A673 (cell line): ENCODE measurements at regions not wholly inside any gene's neighbourhood (a gene's known extent, or its start where the extent isn't known, plus 50 kb on each side); places are given as distances from the start of the nearest gene placed in this dataset.

ENCODE experiments used
- BruUV-seq: library from RNA; stranded (reverse); fragments of 400-500 nt; replicated peaks from 2 replicates; lab custom pipeline; 2021; lab: Mats Ljungman, UMichigan
- CTCF ChIA-PET: fragments of 300-600 bp; sonication (Branson Sonifier 250); formaldehyde crosslinking; loops from one replicate; lab custom pipeline; 2022; ENCODE audit warnings: antibody characterized with exemption; lab: Charles Lee
- POLR2A ChIA-PET: fragments of 300-600 bp; sonication (Branson Sonifier 250); formaldehyde crosslinking; loops from one replicate; lab custom pipeline; 2022; ENCODE audit warnings: antibody characterized with exemption; ENCODE audit not compliant: low non-redundant PET; lab: Charles Lee
- DNase-seq: peaks from one replicate; pipeline ENCODE4 v3.0.0-alpha.2; 2015; ENCODE audit warnings: low spot score
- H3K27ac ChIP-seq: fragments of 200-600 bp; sonication (generic); 2 replicates; pipeline ENCODE4 v1.5.1; 2016; ENCODE audit warnings: mixed run types, low read depth, mild to moderate bottlenecking, mixed read lengths, antibody characterized with exemption, low read length; ENCODE audit not compliant: poor library complexity, severe bottlenecking
- H3K27me3 ChIP-seq: fragments of 200-600 bp; sonication (generic); replicated peaks from 2 replicates; pipeline ENCODE4 v1.6.1; 2017; ENCODE audit warnings: mixed run types, low read depth, mild to moderate bottlenecking, mixed read lengths, antibody characterized with exemption, low read length; ENCODE audit not compliant: insufficient read depth, poor library complexity
- H3K36me3 ChIP-seq: fragments of 200-600 bp; sonication (generic); 2 replicates; pipeline ENCODE4 v1.6.1; 2016; ENCODE audit warnings: mixed run types, mild to moderate bottlenecking, mixed read lengths, antibody characterized with exemption, low read length; ENCODE audit not compliant: insufficient read depth, poor library complexity, severe bottlenecking
- H3K4me1 ChIP-seq: fragments of 200-600 bp; sonication (generic); 2 replicates; pipeline ENCODE4 v1.6.1; 2017; ENCODE audit warnings: mixed run types, mild to moderate bottlenecking, mixed read lengths, antibody characterized with exemption, low read length; ENCODE audit not compliant: insufficient read depth, poor library complexity, severe bottlenecking
- H3K4me3 ChIP-seq: fragments of 200-600 bp; sonication (generic); 2 replicates; pipeline ENCODE4 v1.5.1; 2016; ENCODE audit warnings: low read depth, mixed run types, mild to moderate bottlenecking, mixed read lengths, low read length; ENCODE audit not compliant: poor library complexity, severe bottlenecking
- H3K9me3 ChIP-seq: fragments of 200-600 bp; sonication (generic); 2 replicates; pipeline ENCODE4 v1.6.1; 2016; ENCODE audit warnings: mixed run types, low read depth, mild to moderate bottlenecking, mixed read lengths, antibody characterized with exemption, low read length; ENCODE audit not compliant: poor library complexity, severe bottlenecking
- EZH2 ChIP-seq: fragments of 200-600 bp; sonication (generic); IDR thresholded peaks from 2 replicates; pipeline ENCODE4 v1.6.1; 2017; ENCODE audit warnings: borderline replicate concordance, low read depth, mild to moderate bottlenecking, mixed read lengths, antibody characterized with exemption, low read length; ENCODE audit not compliant: poor library complexity, severe bottlenecking
- intact Hi-C: fragments of 100-400 bp; cut with micrococcal nuclease; formaldehyde crosslinking; loops from one replicate; pipeline ENCODE4 v1.10.0; 2022; ENCODE audit not compliant: unreplicated experiment
- TF ChIP-seq, protein P1 (sequence below): fragments of 300-800, 200-600 bp; sonication (generic); conservative IDR thresholded peaks from 2 replicates; pipeline ENCODE4 v1.5.1; 2017; ENCODE audit warnings: low read depth, mild to moderate bottlenecking, antibody characterized with exemption, low read length, moderate library complexity, mixed read lengths

GRCh38 chr2:167758292-167758691 lies 489.1 kb downstream of the STK39 start:
- H3K9me3 ChIP-seq, result no peaks in the 10 kb centered on the region
- ChIA-PET CTCF (no interaction called here), POLR2A (no interaction called here)
- H3K27me3 ChIP-seq, result no peaks in the 10 kb centered on the region
- DNase-seq, result no peak
- intact Hi-C loops, result no loop called here
- no peaks in the 10 kb centered on the region for H3K36me3 ChIP-seq
- H3K4me3 ChIP-seq, result no peak overlapping the region
- no peaks in the 10 kb centered on the region for H3K4me1 ChIP-seq
- H3K27ac ChIP-seq, result no peak overlapping the region
- no TSS peak for BruUV-seq
- TF ChIP-seq, protein P1, sequence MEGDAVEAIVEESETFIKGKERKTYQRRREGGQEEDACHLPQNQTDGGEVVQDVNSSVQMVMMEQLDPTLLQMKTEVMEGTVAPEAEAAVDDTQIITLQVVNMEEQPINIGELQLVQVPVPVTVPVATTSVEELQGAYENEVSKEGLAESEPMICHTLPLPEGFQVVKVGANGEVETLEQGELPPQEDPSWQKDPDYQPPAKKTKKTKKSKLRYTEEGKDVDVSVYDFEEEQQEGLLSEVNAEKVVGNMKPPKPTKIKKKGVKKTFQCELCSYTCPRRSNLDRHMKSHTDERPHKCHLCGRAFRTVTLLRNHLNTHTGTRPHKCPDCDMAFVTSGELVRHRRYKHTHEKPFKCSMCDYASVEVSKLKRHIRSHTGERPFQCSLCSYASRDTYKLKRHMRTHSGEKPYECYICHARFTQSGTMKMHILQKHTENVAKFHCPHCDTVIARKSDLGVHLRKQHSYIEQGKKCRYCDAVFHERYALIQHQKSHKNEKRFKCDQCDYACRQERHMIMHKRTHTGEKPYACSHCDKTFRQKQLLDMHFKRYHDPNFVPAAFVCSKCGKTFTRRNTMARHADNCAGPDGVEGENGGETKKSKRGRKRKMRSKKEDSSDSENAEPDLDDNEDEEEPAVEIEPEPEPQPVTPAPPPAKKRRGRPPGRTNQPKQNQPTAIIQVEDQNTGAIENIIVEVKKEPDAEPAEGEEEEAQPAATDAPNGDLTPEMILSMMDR, result no peak
- TF ChIP-seq EZH2, result no peak

- Histone ChIP-seq H3K4me3 (no peak overlapping the region), H3K4me1 (no peaks in the 10 kb centered on the region), H3K27me3 (no peaks in the 10 kb centered on the region), H3K9me3 (no peaks in the 10 kb centered on the region), H3K27ac (no peak overlapping the region), H3K36me3 (no peaks in the 10 kb centered on the region)
- peak; percentile 43 for DNase-seq
- intact Hi-C loops, result no loop called here
- no TSS peak for BruUV-seq
- CTCF ChIA-PET, result no interaction called here
- TF ChIP-seq, protein P1, result no peak
- POLR2A ChIA-PET, result no interaction called here
Observed at GRCh38 chr2:167756446-167756845, 490.9 kb downstream of the STK39 start.

- Histone ChIP-seq H3K4me1 (no peaks in the 10 kb centered on the region), H3K4me3 (no peak overlapping the region), H3K36me3 (no peaks in the 10 kb centered on the region), H3K9me3 (no peaks in the 10 kb centered on the region), H3K27ac (no peak overlapping the region), H3K27me3 (no peaks in the 10 kb centered on the region)
- CTCF ChIA-PET, result no interaction called here
- intact Hi-C loops, result no loop called here
- no peak for DNase-seq
- BruUV-seq, result no TSS peak
- no peak for TF ChIP-seq EZH2
- TF ChIP-seq, protein P1, result no peak
- POLR2A ChIA-PET, result no interaction called here
Observed at GRCh38 chr2:167753142-167753541, 494.3 kb downstream of the STK39 start.
